Upper lobe of left lung (tissue), 6 donors: ENCODE measurements at regions not wholly inside any gene's neighbourhood (a gene's known extent, or its start where the extent isn't known, plus 50 kb on each side); places are given as distances from the start of the nearest gene placed in this dataset.

Source experiments
- ATAC-seq, 2 donors: fragments of 200-7000 bp; cut with Tn5 transposase; one replicate each; pipeline ENCODE4 v1.9.1; 2022; ENCODE audit warnings: mild to moderate bottlenecking in 2 of 2, moderate library complexity in 2 of 2; ENCODE audit not compliant: low FRiP score in 2 of 2
- DNase-seq, 2 donors: peaks; one replicate each; pipeline ENCODE4 v3.0.0-alpha.2; 2019 to 2020
- H3K27ac ChIP-seq, 4 donors: fragments of 200-600 bp; sonication (generic); one replicate each; pipeline ENCODE4 v1.5.1; 2016 to 2019
- H3K27me3 ChIP-seq, 4 donors: fragments of 200-600 bp; sonication (generic); one replicate each; pipeline ENCODE4 v1.5.1; 2017 to 2019
- H3K36me3 ChIP-seq, 4 donors: fragments of 200-600 bp; sonication (generic); one replicate each; pipeline ENCODE4 v1.5.1; 2016 to 2019
- H3K4me1 ChIP-seq, 4 donors: fragments of 200-600 bp; sonication (generic); one replicate each; pipeline ENCODE4 v1.5.1; 2018 to 2019
- H3K4me3 ChIP-seq, 4 donors: fragments of 200-600 bp; sonication (generic); one replicate each; pipeline ENCODE4 v1.5.1; 2017 to 2019; ENCODE audit warnings: mild to moderate bottlenecking in 2 of 4, moderate library complexity in 1 of 4
- H3K9me3 ChIP-seq, 4 donors: fragments of 200-600 bp; sonication (generic); one replicate each; pipeline ENCODE4 v1.5.1; 2018 to 2019
- CTCF ChIP-seq, 6 experiments: fragments of 450-650 bp in 4 of 6; fragments of 200-600 bp in 2 of 6; sonication (generic) in 2 of 6; IDR thresholded peaks; one replicate each; pipeline ENCODE4 v1.5.1; 2016 to 2019; ENCODE audit warnings: antibody characterized with exemption in 6 of 6
- EP300 ChIP-seq, 4 donors: sonication (generic); formaldehyde crosslinking; IDR thresholded peaks; one replicate each; pipeline ENCODE4 v1.5.1; 2017; ENCODE audit warnings: antibody characterized with exemption in 4 of 4, control low read depth in 2 of 4
- POLR2A ChIP-seq, 4 donors: fragments of 450-650 bp; IDR thresholded peaks; one replicate each; pipeline ENCODE4 v1.5.1; 2016 to 2017; ENCODE audit warnings: antibody characterized with exemption in 4 of 4, mild to moderate bottlenecking in 2 of 4
- POLR2AphosphoS5 ChIP-seq, 2 donors: sonication (generic); formaldehyde crosslinking; IDR thresholded peaks; one replicate each; pipeline ENCODE4 v1.5.1; 2017; ENCODE audit warnings: antibody characterized with exemption in 2 of 2
- WGBS, 2 donors: methylation state at CpG; one replicate each; pipeline ENCODE4 v1.1.5; 2017 to 2018; 5-methylcytosine and 5-hydroxymethylcytosine counted together
- donor health status: DM: no; HTN: no; CAD: no; lungs with moderate emphysema.
- donor health status: DM: no; HTN: yes; CAD: no; lungs with severe emphysema.

- Histone ChIP-seq H3K36me3 (no peaks in the 10 kb centered on the region), H3K4me1 (peaks cover 0 to 7% (median 6%) of the 10 kb centered on the region in 4 donors), H3K4me3 (no peak overlapping the region), H3K27ac (no peak overlapping the region), H3K9me3 (no peaks in the 10 kb centered on the region), H3K27me3 (no peaks in the 10 kb centered on the region)
- ATAC-seq (peak in 1 of 2 donors; percentile 23), DNase-seq (no peak)
- 81% methylated on average over 22 of the region's 22 CpGs for WGBS, 2 donors
- TF ChIP-seq CTCF (IDR thresholded peaks at IDR 0.05), result no peak
- TF ChIP-seq POLR2A (IDR thresholded peaks at IDR 0.05), result no peak
- no peak for TF ChIP-seq POLR2AphosphoS5 (IDR thresholded peaks at IDR 0.05)
- no peak for TF ChIP-seq EP300 (IDR thresholded peaks at IDR 0.05)
These were observed 123.4 kb downstream of the CTTN start for GRCh38 chr11:70521475-70522308.

- ATAC-seq, result no peak
- Histone ChIP-seq H3K4me1 (peaks cover 0 to 12% (median 6%) of the 10 kb centered on the region in 4 donors), H3K9me3 (no peaks in the 10 kb centered on the region), H3K4me3 (no peak overlapping the region), H3K36me3 (no peaks in the 10 kb centered on the region), H3K27me3 (no peaks in the 10 kb centered on the region), H3K27ac (no peak overlapping the region)
- DNase-seq, result no peak
- TF ChIP-seq EP300 (IDR thresholded peaks at IDR 0.05), result no peak
- no peak for TF ChIP-seq CTCF (IDR thresholded peaks at IDR 0.05)
- no peak for TF ChIP-seq POLR2AphosphoS5 (IDR thresholded peaks at IDR 0.05)
- TF ChIP-seq POLR2A (IDR thresholded peaks at IDR 0.05), result no peak
- 83 to 88% methylated on average over 6 of the region's 6 CpGs for WGBS, 2 donors
These were observed 123.9 kb downstream of the CTTN start for GRCh38 chr11:70522309-70522592.

GRCh38 chr11:70522593-70523311, 124.4 kb downstream of the CTTN start:
- ATAC-seq (no peak), DNase-seq (peak; percentile 40 to 75)
- Histone ChIP-seq H3K27me3 (no peaks in the 10 kb centered on the region), H3K4me3 (no peak overlapping the region), H3K27ac (no peak overlapping the region), H3K36me3 (no peaks in the 10 kb centered on the region), H3K4me1 (peaks cover 0 to 12% (median 6%) of the 10 kb centered on the region in 4 donors), H3K9me3 (no peaks in the 10 kb centered on the region)
- WGBS, 2 donors, result 49 to 68% methylated on average over 15 to 26 of the region's 26 CpGs
- TF ChIP-seq POLR2AphosphoS5 (IDR thresholded peaks at IDR 0.05), result no peak
- peak in 2 of 6 experiments; percentile 18 to 35 for TF ChIP-seq CTCF (IDR thresholded peaks at IDR 0.05)

GRCh38 chr11:70523384-70524095, 125.2 kb downstream of the CTTN start:
- H3K4me3 ChIP-seq, result no peak overlapping the region
- TF ChIP-seq EP300 (IDR thresholded peaks at IDR 0.05), result no peak
- TF ChIP-seq POLR2AphosphoS5 (IDR thresholded peaks at IDR 0.05), result no peak
- TF ChIP-seq CTCF (IDR thresholded peaks at IDR 0.05), result no peak
- TF ChIP-seq POLR2A (IDR thresholded peaks at IDR 0.05), result no peak
- H3K27ac ChIP-seq, result no peak overlapping the region
- no peak for ATAC-seq
- peaks cover 0 to 12% (median 6%) of the 10 kb centered on the region in 4 donors for H3K4me1 ChIP-seq
- H3K36me3 ChIP-seq, result no peaks in the 10 kb centered on the region
- WGBS, 2 donors, result 66 to 83% methylated on average over 9 to 15 of the region's 15 CpGs
- no peaks in the 10 kb centered on the region for H3K9me3 ChIP-seq
- no peak for DNase-seq
- no peaks in the 10 kb centered on the region for H3K27me3 ChIP-seq
